Activated CD8-positive, alpha-beta T cell treated with anti-CD3 and anti-CD28 coated beads, Interleukin-2, amount 10 ng/mL, durations not matched to agents 7 days and 5 days (primary cell): ENCODE measurements at regions not wholly inside any gene's neighbourhood (a gene's known extent, or its start where the extent isn't known, plus 50 kb on each side); places are given as distances from the start of the nearest gene placed in this dataset.

Source experiments
- ATAC-seq: fragments of 150-1000 bp; cut with Tn5 transposase; one replicate; pipeline ENCODE4 v1.10.0; 2021; ENCODE audit warnings: moderate library complexity
- CTCF ChIA-PET: fragments of 350-600 bp; sonication (Branson Sonifier 250); formaldehyde crosslinking; loops from one replicate; lab custom pipeline; 2021; ENCODE audit warnings: antibody characterized with exemption; lab: Charles Lee
- POLR2A ChIA-PET: fragments of 350-600 bp; sonication (Branson Sonifier 250); formaldehyde crosslinking; loops from one replicate; lab custom pipeline; 2021; ENCODE audit warnings: antibody characterized with exemption; lab: Charles Lee
- DNase-seq: peaks from one replicate; pipeline ENCODE4 v3.0.0-alpha.2; 2020
- H3K27ac Mint-ChIP-seq: one replicate; pipeline ENCODE4 v1.8.0; 2021; ENCODE audit warnings: mild to moderate bottlenecking, mixed read lengths
- H3K27me3 Mint-ChIP-seq: one replicate; pipeline ENCODE4 v1.8.0; 2021; ENCODE audit warnings: low read depth, mixed read lengths
- H3K36me3 Mint-ChIP-seq: one replicate; pipeline ENCODE4 v1.8.0; 2021; ENCODE audit warnings: low read depth, mixed read lengths
- H3K4me1 Mint-ChIP-seq: one replicate; pipeline ENCODE4 v1.8.0; 2021; ENCODE audit warnings: low read depth, mixed read lengths
- H3K4me3 Mint-ChIP-seq: one replicate; pipeline ENCODE4 v1.8.0; 2021; ENCODE audit warnings: mild to moderate bottlenecking, mixed read lengths
- H3K9me3 Mint-ChIP-seq: one replicate; pipeline ENCODE4 v1.8.0; 2022; ENCODE audit warnings: mixed read lengths; ENCODE audit not compliant: insufficient read depth

DNA sequence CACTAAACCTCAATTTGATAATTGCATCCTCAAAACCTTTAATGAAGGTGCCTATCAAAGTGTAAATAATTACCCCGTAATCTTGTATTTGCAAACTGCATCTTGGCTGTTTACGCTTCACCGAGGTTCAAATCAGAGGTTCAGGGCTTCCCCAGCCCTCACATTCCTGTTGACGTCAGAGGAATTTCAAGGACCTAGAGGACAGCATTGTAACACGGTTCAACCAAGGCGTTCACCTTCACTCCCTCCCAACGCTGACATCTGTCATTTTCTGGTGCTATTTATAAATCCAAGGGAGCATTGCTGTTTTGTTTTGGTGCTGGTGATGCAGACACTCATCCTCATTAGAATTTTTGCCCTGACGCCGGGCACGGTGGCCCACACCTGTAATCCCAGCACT is 691.6 kb upstream of the RBFOX1 start:
- DNase-seq, result no peak
- POLR2A ChIA-PET, result no interaction called here
- Mint-ChIP-seq H3K27ac (no peak overlapping the region), H3K4me3 (no peak overlapping the region), H3K9me3 (no peaks in the 10 kb centered on the region), H3K36me3 (no peaks in the 10 kb centered on the region), H3K4me1 (no peaks in the 10 kb centered on the region), H3K27me3 (peaks cover 2% of the 10 kb centered on the region)
- CTCF ChIA-PET, result no interaction called here
- no peak for ATAC-seq

GRCh38 chr16:6636457-6636856 is 696.2 kb upstream of the RBFOX1 start:
- H3K9me3 Mint-ChIP-seq, result no peaks in the 10 kb centered on the region
- H3K27me3 Mint-ChIP-seq, result no peaks in the 10 kb centered on the region
- CTCF ChIA-PET, result no interaction called here
- H3K4me3 Mint-ChIP-seq, result no peak overlapping the region
- H3K4me1 Mint-ChIP-seq, result no peaks in the 10 kb centered on the region
- no peaks in the 10 kb centered on the region for H3K36me3 Mint-ChIP-seq
- ATAC-seq, result no peak
- no peak overlapping the region for H3K27ac Mint-ChIP-seq
- no peak for DNase-seq
- POLR2A ChIA-PET, result no interaction called here

DNA sequence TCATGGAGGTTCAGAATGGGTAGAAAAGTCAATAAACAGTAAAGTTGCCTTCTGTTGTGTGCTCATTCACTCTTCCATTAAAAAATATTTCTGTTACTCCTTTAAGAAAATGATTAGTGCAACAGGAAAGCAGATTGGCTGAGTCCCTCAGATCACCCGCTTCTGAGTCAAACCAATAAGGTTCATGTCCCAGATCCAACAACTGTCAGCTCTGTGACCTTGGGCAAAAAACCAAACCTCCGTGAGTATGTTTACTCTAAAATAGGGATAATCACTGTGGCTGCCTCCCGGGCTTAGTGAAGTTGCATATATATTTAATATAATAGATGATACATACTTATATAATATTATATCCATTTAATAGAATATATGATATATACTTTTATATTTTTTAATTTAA is 698.5 kb upstream of the RBFOX1 start:
- no peaks in the 10 kb centered on the region for H3K9me3 Mint-ChIP-seq
- ChIA-PET POLR2A (no interaction called here), CTCF (no interaction called here)
- H3K36me3 Mint-ChIP-seq, result no peaks in the 10 kb centered on the region
- no peak for DNase-seq
- H3K4me1 Mint-ChIP-seq, result no peaks in the 10 kb centered on the region
- no peak for ATAC-seq
- no peak overlapping the region for H3K27ac Mint-ChIP-seq
- no peaks in the 10 kb centered on the region for H3K27me3 Mint-ChIP-seq
- no peak overlapping the region for H3K4me3 Mint-ChIP-seq

DNA sequence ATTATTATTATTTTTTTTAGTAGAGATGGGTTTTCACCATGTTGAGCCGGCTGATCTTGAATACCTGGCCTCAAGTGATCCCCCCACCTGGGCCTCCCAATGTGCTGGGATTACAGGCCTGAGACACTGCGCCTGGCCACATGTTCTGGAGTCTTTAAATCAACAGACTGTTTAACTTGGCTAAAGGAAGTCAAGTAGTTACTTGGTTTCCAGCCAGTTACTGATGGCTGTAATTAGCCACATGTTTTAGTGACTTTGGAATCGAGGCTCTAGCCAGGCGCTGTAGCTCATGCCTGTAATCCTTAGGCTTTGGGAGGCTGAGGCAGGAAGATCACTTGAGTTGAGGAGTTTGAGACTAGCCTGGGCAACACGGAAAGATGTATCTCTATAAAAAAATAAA is 699.2 kb upstream of the RBFOX1 start:
- POLR2A ChIA-PET, result no interaction called here
- H3K4me1 Mint-ChIP-seq, result no peaks in the 10 kb centered on the region

DNA sequence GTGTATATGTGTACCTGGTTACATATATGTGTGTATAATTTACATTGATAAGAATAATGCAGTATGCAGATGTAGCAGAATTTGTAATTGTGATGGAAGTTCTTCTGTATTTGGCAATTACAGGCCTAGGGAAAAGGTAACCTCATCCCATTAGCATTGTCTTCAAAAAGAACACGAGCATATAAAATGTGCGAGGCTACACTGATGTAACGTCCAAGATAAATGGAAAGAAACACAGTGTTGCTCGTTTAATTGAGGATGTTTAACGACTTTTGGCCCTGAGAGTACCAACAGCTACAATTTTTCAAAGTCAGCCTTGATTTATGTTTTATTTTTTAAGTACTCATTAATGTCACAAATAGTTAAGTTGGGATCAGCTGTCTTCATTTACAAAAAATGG is 703.5 kb upstream of the RBFOX1 start:
- no peaks in the 10 kb centered on the region for H3K4me1 Mint-ChIP-seq
- no peak overlapping the region for H3K4me3 Mint-ChIP-seq
- H3K9me3 Mint-ChIP-seq, result peaks cover 5% of the 10 kb centered on the region
- no peak for DNase-seq
- H3K27me3 Mint-ChIP-seq, result no peaks in the 10 kb centered on the region
- H3K36me3 Mint-ChIP-seq, result no peaks in the 10 kb centered on the region
- CTCF ChIA-PET, result no interaction called here
- no peak for ATAC-seq
- H3K27ac Mint-ChIP-seq, result no peak overlapping the region
- POLR2A ChIA-PET, result no interaction called here

More for the DNA sequence above, 699.2 kb upstream of the RBFOX1 start:
- no peak for DNase-seq
- no peak overlapping the region for H3K27ac Mint-ChIP-seq
- H3K36me3 Mint-ChIP-seq, result no peaks in the 10 kb centered on the region
- no peaks in the 10 kb centered on the region for H3K9me3 Mint-ChIP-seq
- H3K4me3 Mint-ChIP-seq, result no peak overlapping the region
- CTCF ChIA-PET, result no interaction called here
- H3K27me3 Mint-ChIP-seq, result no peaks in the 10 kb centered on the region
- no peak for ATAC-seq

DNA sequence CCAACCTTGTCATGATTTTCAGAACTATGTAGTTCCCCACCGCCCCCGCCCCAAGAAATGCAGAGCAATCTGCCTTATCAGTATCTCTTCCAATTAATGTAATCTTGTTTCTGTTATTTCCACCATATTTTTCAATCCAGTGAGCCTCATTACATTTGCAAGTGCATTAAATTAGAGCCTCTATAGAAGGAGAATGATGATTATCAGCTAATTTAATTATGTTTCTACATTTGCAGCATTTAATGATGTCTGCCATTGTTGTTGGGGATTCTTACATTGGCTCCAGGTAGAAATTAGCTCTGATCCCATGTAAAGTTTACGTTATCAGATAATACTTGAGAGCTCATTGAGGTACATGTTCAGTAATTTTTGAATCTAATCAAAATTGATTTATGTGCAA is 707.0 kb upstream of the RBFOX1 start:
- CTCF ChIA-PET, result no interaction called here
- no peak overlapping the region for H3K4me3 Mint-ChIP-seq
- no peak overlapping the region for H3K27ac Mint-ChIP-seq
- H3K36me3 Mint-ChIP-seq, result no peaks in the 10 kb centered on the region
- POLR2A ChIA-PET, result no interaction called here
- H3K27me3 Mint-ChIP-seq, result no peaks in the 10 kb centered on the region
- DNase-seq (no peak), ATAC-seq (no peak)
- H3K9me3 Mint-ChIP-seq, result peaks cover 9% of the 10 kb centered on the region
- no peaks in the 10 kb centered on the region for H3K4me1 Mint-ChIP-seq

- CTCF ChIA-PET, result no interaction called here
- H3K36me3 Mint-ChIP-seq, result no peaks in the 10 kb centered on the region
- H3K9me3 Mint-ChIP-seq, result peaks cover 10% of the 10 kb centered on the region
- H3K4me1 Mint-ChIP-seq, result no peaks in the 10 kb centered on the region
- no peak overlapping the region for H3K4me3 Mint-ChIP-seq
- POLR2A ChIA-PET, result no interaction called here
- no peak for DNase-seq
- H3K27ac Mint-ChIP-seq, result no peak overlapping the region
- H3K27me3 Mint-ChIP-seq, result no peaks in the 10 kb centered on the region
- ATAC-seq, result no peak
These were observed 713.8 kb upstream of the RBFOX1 start for GRCh38 chr16:6618874-6619273.

GRCh38 chr16:6616746-6617145 is 715.9 kb upstream of the RBFOX1 start:
- Mint-ChIP-seq H3K4me3 (no peak overlapping the region), H3K4me1 (no peaks in the 10 kb centered on the region), H3K36me3 (no peaks in the 10 kb centered on the region), H3K27ac (no peak overlapping the region), H3K9me3 (peaks cover 15% of the 10 kb centered on the region), H3K27me3 (no peaks in the 10 kb centered on the region)
- POLR2A ChIA-PET, result no interaction called here
- no peak for DNase-seq
- ATAC-seq, result no peak
- CTCF ChIA-PET, result no interaction called here

DNA sequence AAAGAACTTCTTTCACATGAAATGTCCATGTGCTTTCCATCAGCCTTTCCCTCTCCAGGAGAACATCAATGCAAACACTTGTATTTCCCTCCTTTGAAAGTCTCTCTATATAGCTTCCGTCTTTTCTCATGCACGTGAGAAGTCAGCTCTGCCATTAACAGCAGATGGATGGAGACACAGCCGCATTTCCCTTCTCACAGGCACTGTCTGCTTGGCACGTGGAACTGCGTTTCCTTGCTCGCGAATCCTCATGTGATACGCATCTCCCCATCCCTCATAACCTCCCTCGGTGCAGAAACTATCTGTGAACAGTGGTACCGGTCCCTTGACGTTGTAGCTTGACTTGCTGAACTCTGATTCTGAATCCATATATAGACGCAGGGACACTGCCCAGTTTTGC is 717.0 kb upstream of the RBFOX1 start:
- H3K36me3 Mint-ChIP-seq, result no peaks in the 10 kb centered on the region
- CTCF ChIA-PET, result no interaction called here
- H3K9me3 Mint-ChIP-seq, result peaks cover 15% of the 10 kb centered on the region
- H3K4me3 Mint-ChIP-seq, result no peak overlapping the region
- H3K27ac Mint-ChIP-seq, result no peak overlapping the region
- ATAC-seq (no peak), DNase-seq (no peak)
- POLR2A ChIA-PET, result no interaction called here
- H3K27me3 Mint-ChIP-seq, result no peaks in the 10 kb centered on the region
- no peaks in the 10 kb centered on the region for H3K4me1 Mint-ChIP-seq

- Mint-ChIP-seq H3K9me3 (peaks cover 11% of the 10 kb centered on the region), H3K27me3 (no peaks in the 10 kb centered on the region), H3K4me1 (no peaks in the 10 kb centered on the region), H3K36me3 (no peaks in the 10 kb centered on the region), H3K27ac (no peak overlapping the region), H3K4me3 (no peak overlapping the region)
- ATAC-seq (no peak), DNase-seq (no peak)
- ChIA-PET CTCF (no interaction called here), POLR2A (no interaction called here)
These were observed 721.1 kb upstream of the RBFOX1 start for GRCh38 chr16:6611535-6611934.

DNA sequence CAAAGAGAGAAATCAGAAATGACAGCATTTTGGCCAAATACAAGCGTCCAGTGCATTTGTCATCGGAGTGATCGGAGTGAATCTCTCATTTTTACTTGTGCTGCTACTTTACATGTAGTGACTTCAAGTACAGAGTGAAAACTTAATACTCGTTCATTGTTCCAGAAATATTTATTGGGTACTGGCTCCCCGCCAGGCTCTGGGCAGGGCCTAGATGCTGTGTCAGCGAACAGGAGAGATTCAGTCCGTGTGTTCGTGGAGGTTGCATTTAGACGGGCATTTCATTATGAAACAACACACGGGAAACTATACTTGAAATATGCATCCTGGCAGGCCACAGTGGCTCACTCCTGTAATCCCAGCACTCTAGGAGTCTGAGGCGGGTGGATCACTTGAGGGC is 727.2 kb upstream of the RBFOX1 start:
- H3K4me3 Mint-ChIP-seq, result no peak overlapping the region
- no peaks in the 10 kb centered on the region for H3K27me3 Mint-ChIP-seq
- H3K4me1 Mint-ChIP-seq, result no peaks in the 10 kb centered on the region
- no peaks in the 10 kb centered on the region for H3K36me3 Mint-ChIP-seq
- H3K9me3 Mint-ChIP-seq, result peaks cover 5% of the 10 kb centered on the region
- ATAC-seq (no peak), DNase-seq (no peak)
- no peak overlapping the region for H3K27ac Mint-ChIP-seq
- ChIA-PET CTCF (no interaction called here), POLR2A (no interaction called here)

DNA sequence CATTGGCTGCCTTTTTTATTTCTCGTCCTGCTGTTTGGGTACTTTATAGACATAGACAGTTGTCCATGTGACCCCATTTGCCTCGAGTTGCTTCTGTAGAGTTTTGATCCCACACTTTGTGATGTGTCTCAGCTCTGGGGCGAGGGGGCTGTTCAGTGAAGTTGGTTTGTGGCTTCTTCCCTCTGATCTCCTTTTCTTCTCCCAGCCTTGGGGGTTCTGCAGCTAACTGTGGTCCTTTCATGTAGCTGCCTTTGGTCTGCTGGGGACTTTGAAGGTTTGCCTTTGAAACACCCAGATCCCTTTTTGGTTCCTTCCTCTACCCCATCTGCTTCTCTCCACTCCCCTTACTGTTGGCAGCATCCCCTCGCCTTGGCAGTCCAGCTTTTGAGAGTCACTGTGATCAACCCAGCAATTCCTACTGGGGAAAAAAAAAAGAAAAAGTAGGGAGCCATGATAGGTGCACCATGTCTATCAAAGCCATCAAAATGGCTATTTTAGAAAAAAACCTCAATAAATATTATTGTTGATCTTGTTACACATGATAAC is 728.8 kb upstream of the RBFOX1 start:
- POLR2A ChIA-PET, result no interaction called here
- no peaks in the 10 kb centered on the region for H3K4me1 Mint-ChIP-seq
- no peak overlapping the region for H3K27ac Mint-ChIP-seq
- no peak overlapping the region for H3K4me3 Mint-ChIP-seq
- DNase-seq, result no peak
- H3K9me3 Mint-ChIP-seq, result peaks cover 5% of the 10 kb centered on the region
- no peak for ATAC-seq
- H3K36me3 Mint-ChIP-seq, result no peaks in the 10 kb centered on the region
- CTCF ChIA-PET, result no interaction called here
- no peaks in the 10 kb centered on the region for H3K27me3 Mint-ChIP-seq

DNA sequence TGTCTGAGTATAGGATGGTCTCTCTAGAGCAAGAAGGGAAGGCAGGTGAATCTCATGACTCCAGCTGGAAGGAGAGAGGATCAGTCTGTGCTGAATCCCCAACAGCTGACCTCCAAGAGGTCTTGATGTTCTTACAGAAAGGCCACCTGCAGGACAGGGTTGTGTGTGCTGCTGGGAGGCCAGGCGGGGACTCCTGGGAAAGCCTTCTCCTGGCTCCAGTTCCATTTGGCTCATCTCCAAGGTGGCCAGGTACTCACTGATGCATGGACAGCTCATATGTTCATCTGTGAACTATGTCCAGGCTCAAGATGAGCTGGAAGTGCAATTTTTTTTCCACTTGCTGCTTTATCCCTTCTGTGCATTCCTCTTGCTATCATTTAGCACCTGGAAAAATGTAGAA is 730.2 kb upstream of the RBFOX1 start:
- no peak for DNase-seq
- Mint-ChIP-seq H3K4me1 (no peaks in the 10 kb centered on the region), H3K36me3 (no peaks in the 10 kb centered on the region), H3K9me3 (peaks cover 5% of the 10 kb centered on the region), H3K27me3 (no peaks in the 10 kb centered on the region), H3K4me3 (no peak overlapping the region), H3K27ac (no peak overlapping the region)
- ChIA-PET POLR2A (no interaction called here), CTCF (no interaction called here)
- ATAC-seq, result no peak
